SIG-M5 (cell line): ENCODE measurements at regions not wholly inside any gene's neighbourhood (a gene's known extent, or its start where the extent isn't known, plus 50 kb on each side); places are given as distances from the start of the nearest gene placed in this dataset.
"Not testable (repeated sequence)": the region's sequence is repeated elsewhere in the genome, so short reads cannot be mapped to it uniquely, and the experiment has no call there.

Experiments used
- DNase-seq: peaks from one replicate; lab custom pipeline; 2025; lab: John Stamatoyannopoulos, UW

GRCh38 chr5:71771191-71771590, 52.1 kb downstream of the CARTPT start:
- DNase-seq: no peak

GRCh38 chr5:71778678-71779276, 59.7 kb downstream of the CARTPT start:
- no peak for DNase-seq

- no peak for DNase-seq
These were observed 61.5 kb downstream of the CARTPT start for GRCh38 chr5:71780597-71780996.

GRCh38 chr5:71782393-71782770, 63.3 kb downstream of the CARTPT start:
- no peak for DNase-seq

GRCh38 chr5:71782771-71783770, 64.0 kb downstream of the CARTPT start:
- no peak for DNase-seq

GRCh38 chr5:71783891-71784290, 64.8 kb downstream of the CARTPT start:
- no peak for DNase-seq

- no peak for DNase-seq
These were observed 67.4 kb downstream of the CARTPT start for GRCh38 chr5:71786337-71787055.

GRCh38 chr5:71788794-71789193, 69.7 kb downstream of the CARTPT start:
- no peak for DNase-seq

GRCh38 chr5:71789746-71790145, 70.7 kb downstream of the CARTPT start:
- DNase-seq: no peak

GRCh38 chr5:71790433-71790832, 71.4 kb downstream of the CARTPT start:
- no peak for DNase-seq

- not testable (repeated sequence) for DNase-seq
These were observed 73.0 kb downstream of the CARTPT start for GRCh38 chr5:71792041-71792440.

GRCh38 chr5:71794061-71794695, 75.1 kb downstream of the CARTPT start:
- DNase-seq: no peak

- no peak for DNase-seq
These were observed 83.6 kb downstream of the CARTPT start for GRCh38 chr5:71802673-71803072.

GRCh38 chr5:71806711-71807110, 87.6 kb downstream of the CARTPT start:
- DNase-seq: no peak

- no peak for DNase-seq
These were observed 88.8 kb downstream of the CARTPT start for GRCh38 chr5:71807909-71808308.

GRCh38 chr5:71809446-71809845, 90.4 kb downstream of the CARTPT start:
- no peak for DNase-seq

- no peak for DNase-seq
These were observed 90.9 kb downstream of the CARTPT start for GRCh38 chr5:71810023-71810422.

- no peak for DNase-seq
These were observed 91.6 kb downstream of the CARTPT start for GRCh38 chr5:71810471-71811195.

- no peak for DNase-seq
These were observed 92.7 kb downstream of the CARTPT start for GRCh38 chr5:71811779-71812178.

- DNase-seq: no peak
These were observed 97.2 kb downstream of the CARTPT start for GRCh38 chr5:71816307-71816706.

- DNase-seq: no peak
These were observed 98.8 kb downstream of the CARTPT start for GRCh38 chr5:71817891-71818290.

- no peak for DNase-seq
These were observed 102.0 kb downstream of the CARTPT start for GRCh38 chr5:71821029-71821428.
